K562 (cell line): ENCODE measurements at regions not wholly inside any gene's neighbourhood (a gene's known extent, or its start where the extent isn't known, plus 50 kb on each side); places are given as distances from the start of the nearest gene placed in this dataset.

Experiments used
- CHCHD3 ChIP-seq: fragments of 250-450 bp; sonication (Bioruptor Pico); IDR thresholded peaks from 2 replicates; pipeline ENCODE4 v2.1.2; 2022; ENCODE audit warnings: mild to moderate bottlenecking
- ETS2 ChIP-seq: IDR thresholded peaks from 2 replicates; pipeline ENCODE4 v1.6.1; 2016; ENCODE audit warnings: borderline replicate concordance, missing genetic modification characterization, mild to moderate bottlenecking, moderate library complexity, missing compliant biosample characterization; ENCODE audit not compliant: poor library complexity, severe bottlenecking
- MXD1 ChIP-seq: fragments of 250-450 bp; sonication (Bioruptor Pico); IDR thresholded peaks from 2 replicates; pipeline ENCODE4 v1.8.0; 2021; ENCODE audit warnings: borderline replicate concordance, mild to moderate bottlenecking, moderate library complexity; ENCODE audit not compliant: poor library complexity, severe bottlenecking
- POLR2B ChIP-seq: fragments of 450-650 bp; IDR thresholded peaks from 2 replicates; pipeline ENCODE4 v1.6.1; 2018; ENCODE audit warnings: low read depth; ENCODE audit not compliant: partially characterized antibody
- PTTG1 ChIP-seq: fragments of 450-650 bp; IDR thresholded peaks from 2 replicates; pipeline ENCODE4 v1.6.1; 2016; ENCODE audit warnings: low read depth, mild to moderate bottlenecking, missing genetic modification characterization, missing compliant biosample characterization
- PYGO2 ChIP-seq: fragments of 450-650 bp; IDR thresholded peaks from 2 replicates; pipeline ENCODE4 v1.6.1; 2016; ENCODE audit warnings: mild to moderate bottlenecking, missing genetic modification characterization, moderate library complexity, missing compliant biosample characterization
- TCF15 ChIP-seq: fragments of 250-450 bp; sonication (Bioruptor Pico); IDR thresholded peaks from 2 replicates; pipeline ENCODE4 v1.8.0; 2022; ENCODE audit warnings: moderate library complexity, mild to moderate bottlenecking, inconsistent platforms
- UBTF ChIP-seq, 2 experiments: IDR thresholded peaks; 2 replicates each; pipeline ENCODE4 v1.6.1; 2012; ENCODE audit warnings: improper control_type of control experiment in 2 of 2, low read depth in 2 of 2, low read length in 2 of 2, borderline replicate concordance in 1 of 2
- ZBTB11 ChIP-seq, 3 experiments: fragments of 200-800 bp in 1 of 3; fragments of 250-450 bp in 1 of 3; fragments of 450-650 bp in 1 of 3; sonication (Bioruptor Pico) in 1 of 3; sonication (Bioruptor generic) in 1 of 3; formaldehyde crosslinking in 1 of 3; IDR thresholded peaks; 2 replicates each; pipeline versions ENCODE4 v1.6.1 to v1.8.0; 2016 to 2022; ENCODE audit warnings: mild to moderate bottlenecking in 2 of 3, missing genetic modification characterization in 2 of 3, missing compliant biosample characterization in 1 of 3, moderate library complexity in 1 of 3

GRCh38 chr13:61770681-61771080 is 355.0 kb upstream of the PCDH20 start (continued):
- no peak for TF ChIP-seq CHCHD3
- no peak for TF ChIP-seq ZBTB11 (CRISPR knock-in tag; IDR thresholded peaks at IDR 0.05)
- TF ChIP-seq MXD1 (CRISPR knock-in tag), result no peak
- TF ChIP-seq UBTF (IDR thresholded peaks at IDR 0.05; ENCODE audit: borderline replicate concordance in 1 of 2, low read depth in 2 of 2, low read length in 2 of 2), result no peak
- TF ChIP-seq POLR2B, result no peak
- TF ChIP-seq PTTG1, result no peak
- no peak for TF ChIP-seq ETS2 (tag)
- TF ChIP-seq TCF15 (CRISPR knock-in tag), result no peak
- no peak for TF ChIP-seq PYGO2 (tag)
